GM12865 (cell line): ENCODE measurements at regions not wholly inside any gene's neighbourhood (a gene's known extent, or its start where the extent isn't known, plus 50 kb on each side); places are given as distances from the start of the nearest gene placed in this dataset.

ENCODE experiments used
- DNase-seq: peaks from one replicate; pipeline ENCODE4 v3.0.0; 2010; ENCODE audit warnings: low read depth
- H3K4me3 ChIP-seq: 2 replicates; pipeline ENCODE4 v1.5.1; 2011; ENCODE audit warnings: mild to moderate bottlenecking, low read depth, low read length, control low read depth
- CTCF ChIP-seq: IDR thresholded peaks from 2 replicates; pipeline ENCODE4 v1.5.1; 2011; ENCODE audit warnings: low read length, control low read depth, low read depth, inconsistent platforms; ENCODE audit not compliant: insufficient read depth; ENCODE audit errors: missing control alignments

- no peak for TF ChIP-seq CTCF
- no peak for DNase-seq
- H3K4me3 ChIP-seq: no peak overlapping the region
Measured at GRCh38 chr4:164428561-164428960, 325.4 kb upstream of the SMIM31 start.

GRCh38 chr4:164438321-164438720 lies 315.6 kb upstream of the SMIM31 start:
- TF ChIP-seq CTCF: no peak
- no peak for DNase-seq
- H3K4me3 ChIP-seq: no peak overlapping the region

- no peak for TF ChIP-seq CTCF
- DNase-seq: no peak
- no peak overlapping the region for H3K4me3 ChIP-seq
Measured at GRCh38 chr4:164439037-164439436, 314.9 kb upstream of the SMIM31 start.

GRCh38 chr4:164440199-164440598 lies 313.7 kb upstream of the SMIM31 start:
- no peak overlapping the region for H3K4me3 ChIP-seq
- no peak for TF ChIP-seq CTCF
- DNase-seq: no peak

- no peak overlapping the region for H3K4me3 ChIP-seq
- no peak for TF ChIP-seq CTCF
- DNase-seq: no peak
Measured at GRCh38 chr4:164441109-164441508, 312.8 kb upstream of the SMIM31 start.

- H3K4me3 ChIP-seq: no peak overlapping the region
- no peak for DNase-seq
- TF ChIP-seq CTCF: no peak
Measured at GRCh38 chr4:164442180-164442579, 311.8 kb upstream of the SMIM31 start.

GRCh38 chr4:164446516-164446915 lies 307.4 kb upstream of the SMIM31 start:
- no peak for TF ChIP-seq CTCF
- DNase-seq: no peak
- H3K4me3 ChIP-seq: no peak overlapping the region
